Stimulated activated naive CD8-positive, alpha-beta T cell treated with anti-CD3 and anti-CD28 coated beads, Interleukin-15, Interleukin-2, amounts not matched to agents 100 ng/mL and 50 ng/mL, for 24 hours (primary cell): ENCODE measurements at regions not wholly inside any gene's neighbourhood (a gene's known extent, or its start where the extent isn't known, plus 50 kb on each side); places are given as distances from the start of the nearest gene placed in this dataset.

Experiments used
- H3K27ac Mint-ChIP-seq: one replicate; pipeline ENCODE4 v1.8.0; 2021; ENCODE audit warnings: mild to moderate bottlenecking, mixed read lengths
- H3K27me3 Mint-ChIP-seq: one replicate; pipeline ENCODE4 v1.8.0; 2021; ENCODE audit warnings: mixed read lengths
- H3K36me3 Mint-ChIP-seq: one replicate; pipeline ENCODE4 v1.8.0; 2021; ENCODE audit warnings: low read depth, mixed read lengths
- H3K4me1 Mint-ChIP-seq: one replicate; pipeline ENCODE4 v1.8.0; 2021; ENCODE audit warnings: low read depth, mixed read lengths
- H3K4me3 Mint-ChIP-seq: one replicate; pipeline ENCODE4 v1.8.0; 2021; ENCODE audit warnings: mild to moderate bottlenecking, mixed read lengths
- H3K9me3 Mint-ChIP-seq: one replicate; pipeline ENCODE4 v1.8.0; 2021; ENCODE audit warnings: mixed read lengths

DNA sequence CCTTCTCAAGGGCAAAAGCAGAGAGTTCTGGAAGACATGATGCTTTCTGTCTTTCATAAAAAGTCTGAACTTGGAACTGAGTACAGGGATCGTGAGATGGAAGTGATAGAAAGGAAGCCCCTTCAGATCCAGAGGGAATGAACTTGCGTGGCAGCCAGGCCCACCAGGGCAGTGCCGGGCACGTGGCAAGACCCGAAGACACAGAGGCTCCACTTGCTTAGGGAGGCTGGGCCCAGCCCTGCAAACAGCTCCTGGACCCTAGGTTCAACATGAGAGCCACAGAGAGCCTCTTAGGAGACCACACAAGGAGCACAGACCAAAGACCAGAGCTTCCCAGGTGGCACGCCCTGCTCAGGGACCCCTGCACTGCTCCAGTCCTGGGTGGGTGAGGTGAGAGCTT, 155.4 kb upstream of the SMIM21 start:
- Mint-ChIP-seq H3K9me3 (no peaks in the 10 kb centered on the region), H3K36me3 (no peaks in the 10 kb centered on the region), H3K27me3 (peaks cover 8% of the 10 kb centered on the region), H3K4me3 (no peak overlapping the region), H3K4me1 (no peaks in the 10 kb centered on the region), H3K27ac (no peak overlapping the region)

DNA sequence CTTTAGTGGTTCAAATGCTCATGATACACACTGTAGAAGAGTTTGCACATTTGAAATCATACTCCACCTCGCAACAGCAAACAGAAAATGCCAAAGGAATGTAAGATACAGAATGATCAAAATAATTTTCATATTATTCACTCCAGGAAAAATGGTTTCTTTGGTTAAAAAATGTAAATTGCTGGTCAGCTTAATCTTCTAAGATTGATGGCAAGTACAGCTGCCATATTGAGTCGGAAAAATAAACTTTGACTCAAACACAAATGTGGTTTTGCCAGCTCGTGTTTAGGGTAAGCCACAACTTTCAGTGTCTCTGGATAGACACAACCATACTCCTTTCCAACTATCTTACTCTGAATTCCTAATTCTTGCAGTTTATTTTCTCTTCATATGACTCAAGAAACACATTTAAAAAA, 154.9 kb upstream of the SMIM21 start:
- Mint-ChIP-seq H3K4me3 (no peak overlapping the region), H3K27me3 (peaks cover 8% of the 10 kb centered on the region), H3K27ac (no peak overlapping the region), H3K36me3 (no peaks in the 10 kb centered on the region), H3K4me1 (no peaks in the 10 kb centered on the region), H3K9me3 (no peaks in the 10 kb centered on the region)

DNA sequence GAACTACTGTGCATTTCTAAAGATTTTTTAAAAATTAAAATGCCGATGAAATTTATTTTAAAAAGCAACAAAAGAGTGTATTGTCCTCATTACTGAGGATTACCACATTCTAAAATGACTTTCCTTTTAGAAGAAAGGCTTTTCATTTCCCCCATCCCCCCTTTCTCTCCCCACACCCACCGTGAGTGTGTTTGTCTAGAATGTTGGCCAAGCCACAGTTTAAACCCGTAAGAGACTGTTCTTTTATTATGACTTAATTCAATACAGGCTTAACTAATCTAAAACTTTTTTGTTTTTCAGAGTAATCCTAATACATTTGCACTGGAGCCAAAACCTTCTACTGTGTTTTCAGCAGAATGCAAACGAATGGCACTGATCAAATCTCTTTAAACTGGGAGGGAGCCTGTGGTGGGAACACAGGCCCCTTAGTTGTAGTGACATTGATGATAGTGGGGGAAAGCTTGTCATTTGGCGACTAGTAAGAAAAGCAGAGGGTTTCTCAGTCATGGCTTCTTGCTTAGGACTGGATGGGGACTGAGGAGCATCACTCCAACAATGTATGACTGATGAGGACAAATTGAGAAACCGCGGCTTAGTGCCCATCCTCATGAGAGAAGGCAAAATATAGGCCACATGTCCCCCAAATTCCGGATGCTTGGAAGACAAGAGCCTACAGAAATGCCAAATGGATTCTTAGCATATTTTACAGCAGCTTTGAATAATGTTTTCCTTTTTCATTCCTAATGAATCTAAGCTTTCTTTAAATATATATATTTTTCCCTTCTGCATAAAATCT, 154.0 kb upstream of the SMIM21 start:
- Mint-ChIP-seq H3K36me3 (no peaks in the 10 kb centered on the region), H3K4me1 (no peaks in the 10 kb centered on the region), H3K27ac (no peak overlapping the region), H3K27me3 (peaks cover 8% of the 10 kb centered on the region), H3K4me3 (no peak overlapping the region), H3K9me3 (no peaks in the 10 kb centered on the region)

DNA sequence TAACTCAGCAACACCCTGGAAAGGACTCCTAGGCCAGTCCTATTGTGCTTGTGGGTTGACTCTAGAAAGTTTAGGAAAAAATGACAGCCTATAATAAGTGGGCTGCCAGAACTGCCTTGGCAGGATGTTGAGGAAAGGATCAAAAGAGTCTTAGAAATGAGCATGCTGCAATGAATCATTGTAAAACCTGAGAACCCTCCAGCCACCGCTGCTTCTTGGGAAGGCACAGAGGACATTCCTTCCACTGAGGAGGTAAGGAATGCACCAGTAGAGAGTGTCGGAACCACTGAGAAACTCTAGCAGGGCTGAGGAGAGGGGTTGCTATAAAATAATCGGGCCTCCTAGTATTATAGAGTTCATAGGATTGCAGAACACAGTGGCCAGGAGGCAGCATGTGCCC, 146.7 kb upstream of the SMIM21 start:
- no peaks in the 10 kb centered on the region for H3K36me3 Mint-ChIP-seq
- H3K4me3 Mint-ChIP-seq, result no peak overlapping the region
- H3K4me1 Mint-ChIP-seq, result no peaks in the 10 kb centered on the region
- no peak overlapping the region for H3K27ac Mint-ChIP-seq
- peaks cover 5% of the 10 kb centered on the region for H3K27me3 Mint-ChIP-seq
- no peaks in the 10 kb centered on the region for H3K9me3 Mint-ChIP-seq

DNA sequence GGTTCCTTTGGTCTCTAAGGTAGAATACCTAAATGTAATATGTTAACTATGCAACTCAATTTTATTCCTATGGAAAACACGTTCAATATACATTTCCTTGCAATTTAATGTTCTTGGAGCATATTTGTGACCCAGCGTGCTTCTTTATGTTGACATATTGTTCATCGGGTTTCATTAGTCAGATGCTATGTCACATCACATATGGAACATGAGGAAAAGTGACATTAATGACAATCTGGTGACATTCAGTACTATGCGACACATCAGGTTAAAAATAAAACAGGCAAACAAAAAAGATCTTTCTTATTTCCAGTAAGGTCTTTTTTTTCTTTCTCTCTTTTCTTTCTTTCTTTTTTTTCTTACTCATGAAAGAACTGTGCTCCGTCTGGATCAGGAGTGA, 135.6 kb upstream of the SMIM21 start:
- H3K4me1 Mint-ChIP-seq, result no peaks in the 10 kb centered on the region
- peaks cover 5% of the 10 kb centered on the region for H3K27me3 Mint-ChIP-seq
- H3K4me3 Mint-ChIP-seq, result no peak overlapping the region
- no peaks in the 10 kb centered on the region for H3K9me3 Mint-ChIP-seq
- H3K36me3 Mint-ChIP-seq, result no peaks in the 10 kb centered on the region
- no peak overlapping the region for H3K27ac Mint-ChIP-seq

DNA sequence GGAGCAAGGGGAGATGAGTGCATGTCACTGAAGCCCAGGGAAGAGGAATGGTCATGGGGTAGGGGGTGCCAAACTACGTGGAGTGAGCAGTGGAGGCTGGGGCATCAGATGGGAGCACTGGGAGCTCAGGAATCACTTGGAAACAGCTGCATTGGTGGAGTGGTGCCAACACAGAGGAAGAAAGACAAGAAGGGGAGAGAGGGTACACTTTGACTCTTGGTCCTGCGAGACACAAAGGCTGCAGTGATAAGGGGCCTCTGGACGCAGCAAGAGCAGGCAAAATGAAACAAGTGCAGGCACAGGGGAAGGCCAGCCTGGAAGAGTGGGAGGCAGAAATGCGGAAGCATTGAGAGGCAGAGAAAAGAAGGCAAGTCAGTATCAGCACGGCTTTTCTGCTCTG, 134.7 kb upstream of the SMIM21 start:
- Mint-ChIP-seq H3K36me3 (no peaks in the 10 kb centered on the region), H3K27ac (no peak overlapping the region), H3K4me3 (no peak overlapping the region), H3K9me3 (no peaks in the 10 kb centered on the region), H3K4me1 (no peaks in the 10 kb centered on the region), H3K27me3 (peaks cover 5% of the 10 kb centered on the region)

DNA sequence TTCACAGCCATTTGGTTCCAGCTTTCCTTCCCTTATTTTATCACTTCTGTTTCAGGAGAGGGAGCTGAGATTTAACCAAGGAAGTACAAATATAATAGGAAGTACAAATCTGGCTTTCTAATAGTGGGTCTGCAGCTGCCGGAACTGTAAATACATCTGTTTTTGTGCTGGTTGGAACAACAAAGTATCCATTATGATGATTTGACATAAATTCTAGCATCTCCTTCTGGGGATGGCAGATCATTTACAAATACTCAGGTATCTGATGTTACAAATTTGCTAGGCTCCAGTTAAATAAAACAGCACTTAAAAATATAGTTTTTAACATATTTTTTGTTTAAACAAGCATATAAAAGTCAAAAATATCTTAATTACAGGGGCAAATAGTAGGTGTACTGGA, 131.3 kb upstream of the SMIM21 start:
- Mint-ChIP-seq H3K4me1 (no peaks in the 10 kb centered on the region), H3K27ac (no peak overlapping the region), H3K27me3 (no peaks in the 10 kb centered on the region), H3K9me3 (no peaks in the 10 kb centered on the region), H3K4me3 (no peak overlapping the region), H3K36me3 (no peaks in the 10 kb centered on the region)

DNA sequence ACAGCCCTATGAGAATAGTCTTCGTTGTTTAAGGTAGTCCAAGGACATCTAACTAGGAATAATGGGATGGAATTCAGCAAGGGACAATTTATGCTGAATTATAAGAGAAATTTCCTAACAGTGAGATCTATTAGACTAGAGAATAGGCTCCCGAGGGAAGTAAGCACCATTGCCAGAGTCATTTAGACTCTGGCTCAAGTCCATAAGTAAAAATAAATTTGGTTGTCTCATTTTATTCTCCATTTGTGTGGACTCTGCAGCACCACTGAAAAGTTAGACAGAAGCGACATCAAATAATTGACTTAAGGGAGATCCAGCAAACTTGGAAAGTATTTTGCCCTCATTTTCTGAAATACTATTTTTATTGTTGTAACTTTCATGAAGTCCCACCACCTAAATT, 129.3 kb upstream of the SMIM21 start:
- H3K9me3 Mint-ChIP-seq, result no peaks in the 10 kb centered on the region
- H3K27ac Mint-ChIP-seq, result no peak overlapping the region

DNA sequence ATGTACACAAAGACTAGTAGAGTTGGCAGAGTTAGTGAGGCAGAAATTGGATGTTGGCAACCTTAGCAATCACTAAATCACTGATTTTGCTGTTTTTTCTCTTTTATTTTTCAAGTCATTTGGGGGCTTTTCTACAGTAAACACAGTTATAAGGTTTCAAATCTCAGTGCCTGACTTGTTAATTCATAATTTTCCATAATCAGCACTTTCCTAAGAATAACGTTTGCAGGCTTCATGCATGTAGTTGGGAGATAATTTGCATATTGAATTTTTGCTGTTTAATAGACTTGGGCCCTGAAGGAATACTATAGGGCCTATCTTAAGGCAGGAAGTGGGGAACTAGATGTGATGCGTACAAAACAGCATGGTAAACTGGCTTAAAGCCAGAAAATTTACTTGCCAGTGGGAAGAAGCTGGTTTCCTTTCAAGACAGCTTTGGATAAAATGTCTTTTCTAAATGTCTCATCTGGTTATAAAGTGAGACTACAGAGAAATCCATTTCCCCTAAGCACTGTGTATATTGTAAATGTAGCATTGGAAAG, 127.2 kb upstream of the SMIM21 start:
- Mint-ChIP-seq H3K4me1 (no peaks in the 10 kb centered on the region), H3K36me3 (no peaks in the 10 kb centered on the region), H3K27ac (no peak overlapping the region), H3K4me3 (no peak overlapping the region), H3K9me3 (no peaks in the 10 kb centered on the region), H3K27me3 (peaks cover 11% of the 10 kb centered on the region)

More for the DNA sequence above, 129.3 kb upstream of the SMIM21 start:
- Mint-ChIP-seq H3K27me3 (no peaks in the 10 kb centered on the region), H3K36me3 (no peaks in the 10 kb centered on the region), H3K4me3 (no peak overlapping the region), H3K4me1 (no peaks in the 10 kb centered on the region)

DNA sequence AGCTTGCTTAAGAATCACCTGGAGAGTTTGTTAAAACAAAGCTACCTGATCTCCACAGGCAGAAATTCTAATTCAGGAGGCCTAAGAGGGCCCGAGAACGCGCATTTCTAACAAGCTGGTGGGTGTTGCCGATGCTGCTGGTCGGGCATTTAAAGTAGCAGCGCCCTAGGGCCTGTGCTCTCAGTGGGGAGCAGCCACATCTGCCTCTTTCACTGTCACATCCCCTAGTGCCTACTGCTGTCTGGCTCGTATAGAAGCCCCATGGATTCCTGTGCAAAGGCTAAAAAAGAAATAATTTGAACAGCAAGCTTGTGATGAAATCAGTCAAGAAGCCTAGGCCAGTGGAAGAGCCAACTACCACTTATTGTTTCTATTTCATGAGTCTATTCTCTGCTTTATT, 126.7 kb upstream of the SMIM21 start:
- no peak overlapping the region for H3K4me3 Mint-ChIP-seq
- no peaks in the 10 kb centered on the region for H3K9me3 Mint-ChIP-seq
- peaks cover 11% of the 10 kb centered on the region for H3K27me3 Mint-ChIP-seq
- no peak overlapping the region for H3K27ac Mint-ChIP-seq
- no peaks in the 10 kb centered on the region for H3K4me1 Mint-ChIP-seq
- no peaks in the 10 kb centered on the region for H3K36me3 Mint-ChIP-seq

DNA sequence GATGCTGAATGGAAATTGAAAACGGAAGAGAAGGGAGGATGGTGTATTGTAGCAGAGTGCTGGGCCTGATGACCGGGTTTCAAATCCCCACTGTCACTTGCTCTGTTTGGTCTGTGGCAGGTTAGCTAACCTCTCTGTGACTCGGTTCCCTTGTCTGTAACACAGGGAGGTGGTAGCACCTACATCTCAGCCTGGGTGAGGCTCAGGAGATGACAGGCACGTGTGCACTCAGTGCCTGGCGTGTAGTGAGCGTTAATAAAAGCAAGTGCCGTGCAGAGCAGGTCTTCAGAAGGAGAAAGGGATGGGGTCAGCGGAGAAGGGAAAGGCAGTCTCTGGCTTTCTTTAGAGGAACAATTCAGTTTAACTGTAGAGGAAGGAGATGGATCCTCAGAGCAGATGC, 125.5 kb upstream of the SMIM21 start:
- H3K36me3 Mint-ChIP-seq, result no peaks in the 10 kb centered on the region

DNA sequence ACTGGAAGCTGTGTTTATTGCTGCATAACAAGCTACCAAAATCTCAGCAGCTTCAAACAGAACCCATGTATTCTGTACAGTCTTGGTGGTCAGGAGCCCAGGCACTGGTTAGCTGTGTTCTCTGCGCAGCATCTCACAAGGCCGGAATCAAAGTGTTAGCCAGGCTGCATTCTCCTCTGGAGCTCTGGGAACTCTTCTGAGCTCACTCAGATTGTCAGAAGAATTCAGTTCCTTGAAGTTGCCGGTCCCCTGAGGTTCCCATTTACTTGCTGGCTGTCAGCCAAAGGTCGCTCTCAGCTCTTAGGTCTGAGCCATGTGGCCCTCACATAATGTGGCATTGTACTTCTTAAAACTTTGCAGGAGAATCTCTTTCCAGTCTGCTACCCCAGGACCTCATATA, 123.6 kb upstream of the SMIM21 start:
- H3K4me3 Mint-ChIP-seq, result no peak overlapping the region
- H3K36me3 Mint-ChIP-seq, result no peaks in the 10 kb centered on the region
- H3K4me1 Mint-ChIP-seq, result no peaks in the 10 kb centered on the region
- no peak overlapping the region for H3K27ac Mint-ChIP-seq
- peaks cover 3% of the 10 kb centered on the region for H3K9me3 Mint-ChIP-seq
- peaks cover 19% of the 10 kb centered on the region for H3K27me3 Mint-ChIP-seq

More for the DNA sequence above, 125.5 kb upstream of the SMIM21 start:
- Mint-ChIP-seq H3K27me3 (peaks cover 15% of the 10 kb centered on the region), H3K4me1 (no peaks in the 10 kb centered on the region), H3K4me3 (no peak overlapping the region), H3K27ac (no peak overlapping the region), H3K9me3 (no peaks in the 10 kb centered on the region)

DNA sequence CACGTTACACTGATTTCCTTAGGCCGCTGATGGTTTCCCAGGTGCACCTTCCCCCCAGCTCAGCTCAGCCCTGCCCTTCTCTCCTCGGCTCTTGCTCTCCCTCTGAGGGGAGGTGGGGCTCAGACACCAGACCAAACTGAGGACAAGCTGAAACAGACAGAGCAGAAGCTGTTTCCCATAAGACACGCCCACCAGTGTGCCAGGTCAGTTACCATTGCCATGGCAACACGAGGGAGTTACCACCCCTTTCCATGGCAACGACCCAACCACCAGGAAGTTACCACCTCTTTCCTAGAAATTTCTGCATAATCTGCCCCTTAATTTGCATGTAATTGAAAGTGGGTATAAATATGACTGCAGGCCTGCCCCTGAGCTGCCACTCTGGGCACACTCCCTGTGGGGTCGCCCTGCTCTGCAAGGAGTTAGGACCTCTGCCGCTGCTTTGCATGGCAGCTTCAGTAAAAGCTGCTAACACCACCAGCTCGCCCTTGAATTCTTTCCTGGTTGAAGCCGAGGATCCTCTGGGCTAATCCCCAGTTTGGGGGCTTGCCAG, 120.9 kb upstream of the SMIM21 start:
- no peak overlapping the region for H3K4me3 Mint-ChIP-seq
- no peak overlapping the region for H3K27ac Mint-ChIP-seq
- peaks cover 19% of the 10 kb centered on the region for H3K27me3 Mint-ChIP-seq
- peaks cover 3% of the 10 kb centered on the region for H3K9me3 Mint-ChIP-seq
- no peaks in the 10 kb centered on the region for H3K36me3 Mint-ChIP-seq
- H3K4me1 Mint-ChIP-seq, result no peaks in the 10 kb centered on the region

DNA sequence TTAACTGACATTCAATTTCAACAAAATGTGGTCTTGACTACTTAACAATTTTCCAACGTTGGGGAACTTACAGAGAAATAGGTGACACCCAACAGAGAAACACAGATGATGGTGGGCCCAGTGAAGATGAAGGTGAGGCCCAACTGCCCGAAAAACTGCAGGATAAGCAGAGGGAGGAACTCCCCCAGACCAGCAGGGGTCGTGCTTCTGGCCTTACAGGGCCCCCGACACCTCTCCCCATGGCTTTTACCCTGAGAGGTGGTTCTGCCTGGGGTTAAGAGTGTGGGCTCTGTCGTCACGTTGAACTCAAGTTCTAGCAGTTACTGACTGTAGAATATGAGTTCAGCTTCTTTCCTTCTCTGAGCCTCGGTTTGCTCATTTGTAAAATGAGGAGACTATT, 119.5 kb upstream of the SMIM21 start:
- Mint-ChIP-seq H3K27ac (no peak overlapping the region), H3K27me3 (peaks cover 19% of the 10 kb centered on the region), H3K4me1 (no peaks in the 10 kb centered on the region), H3K36me3 (no peaks in the 10 kb centered on the region), H3K4me3 (no peak overlapping the region), H3K9me3 (peaks cover 3% of the 10 kb centered on the region)

DNA sequence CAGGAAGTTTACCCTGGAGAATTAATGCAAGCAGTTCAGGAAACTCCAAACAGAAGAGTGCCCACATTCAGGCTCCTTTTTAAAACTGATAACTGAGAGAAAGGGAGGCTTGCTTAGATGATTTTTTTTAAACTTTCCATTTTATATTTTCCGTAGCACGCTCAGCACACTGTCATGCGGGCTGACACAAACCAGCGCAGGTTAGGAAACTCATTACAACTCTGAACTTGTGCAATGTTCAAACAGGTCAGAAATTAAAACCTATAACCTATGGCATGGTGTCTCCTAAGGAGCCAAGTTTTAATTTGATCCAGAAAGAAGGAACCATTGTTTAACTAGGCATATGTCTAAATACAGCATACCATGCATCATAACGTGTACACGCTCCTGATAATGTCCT, 117.7 kb upstream of the SMIM21 start:
- Mint-ChIP-seq H3K9me3 (peaks cover 3% of the 10 kb centered on the region), H3K27ac (no peak overlapping the region), H3K4me3 (no peak overlapping the region), H3K27me3 (peaks cover 25% of the 10 kb centered on the region), H3K4me1 (no peaks in the 10 kb centered on the region), H3K36me3 (no peaks in the 10 kb centered on the region)

DNA sequence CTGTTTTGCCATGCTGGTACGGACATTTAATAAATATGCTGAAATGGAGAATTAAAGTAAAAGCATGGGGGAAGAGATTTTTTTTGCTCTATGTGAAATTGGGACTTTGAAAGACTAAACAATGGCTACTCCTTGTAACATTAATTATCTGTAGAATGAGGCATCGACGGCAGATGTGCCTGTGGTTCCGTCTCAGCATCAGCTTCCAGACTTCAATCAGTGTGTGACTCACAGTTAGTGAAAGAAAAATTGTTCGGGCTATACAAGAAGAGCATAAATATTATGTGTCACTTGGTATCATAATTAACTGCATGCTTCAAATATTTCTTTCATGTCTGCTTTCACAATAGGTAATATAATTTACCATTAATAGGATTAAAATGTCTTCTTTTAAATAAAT, 117.0 kb upstream of the SMIM21 start:
- Mint-ChIP-seq H3K4me3 (no peak overlapping the region), H3K36me3 (no peaks in the 10 kb centered on the region)

More for the DNA sequence above, 117.0 kb upstream of the SMIM21 start:
- peaks cover 27% of the 10 kb centered on the region for H3K27me3 Mint-ChIP-seq
- peaks cover 3% of the 10 kb centered on the region for H3K9me3 Mint-ChIP-seq
- no peaks in the 10 kb centered on the region for H3K4me1 Mint-ChIP-seq
- H3K27ac Mint-ChIP-seq, result no peak overlapping the region
